GM21737 (cell line): ENCODE measurements at regions not wholly inside any gene's neighbourhood (a gene's known extent, or its start where the extent isn't known, plus 50 kb on each side); places are given as distances from the start of the nearest gene placed in this dataset.

Source experiments
- ATAC-seq: cut with Tn5 transposase; IDR thresholded peaks from one replicate; pipeline ENCODE4 v1.9.1; 2021; ENCODE audit warnings: mild to moderate bottlenecking, moderate library complexity; ENCODE audit not compliant: unreplicated experiment

DNA sequence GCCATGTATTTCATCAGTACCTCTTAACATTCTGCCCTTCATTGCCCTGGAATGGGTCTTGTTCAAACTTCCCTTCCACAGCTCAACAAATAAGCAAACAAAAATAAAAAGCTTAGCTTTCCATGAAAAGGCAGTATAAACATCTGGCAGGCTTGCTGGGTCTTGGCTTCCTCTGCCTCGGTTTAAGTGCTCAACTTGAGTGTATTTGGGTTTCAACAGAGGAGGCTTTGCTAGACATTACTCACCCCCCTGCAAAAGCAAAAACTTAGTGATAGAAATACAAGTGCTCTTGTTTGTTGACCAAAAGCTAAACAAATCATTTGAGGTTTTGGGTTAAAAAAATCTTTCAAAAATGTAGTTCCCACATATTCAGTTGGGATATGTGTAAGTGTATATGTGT is 518.5 kb downstream of the PLPP3 start:
- ATAC-seq: no peak

DNA sequence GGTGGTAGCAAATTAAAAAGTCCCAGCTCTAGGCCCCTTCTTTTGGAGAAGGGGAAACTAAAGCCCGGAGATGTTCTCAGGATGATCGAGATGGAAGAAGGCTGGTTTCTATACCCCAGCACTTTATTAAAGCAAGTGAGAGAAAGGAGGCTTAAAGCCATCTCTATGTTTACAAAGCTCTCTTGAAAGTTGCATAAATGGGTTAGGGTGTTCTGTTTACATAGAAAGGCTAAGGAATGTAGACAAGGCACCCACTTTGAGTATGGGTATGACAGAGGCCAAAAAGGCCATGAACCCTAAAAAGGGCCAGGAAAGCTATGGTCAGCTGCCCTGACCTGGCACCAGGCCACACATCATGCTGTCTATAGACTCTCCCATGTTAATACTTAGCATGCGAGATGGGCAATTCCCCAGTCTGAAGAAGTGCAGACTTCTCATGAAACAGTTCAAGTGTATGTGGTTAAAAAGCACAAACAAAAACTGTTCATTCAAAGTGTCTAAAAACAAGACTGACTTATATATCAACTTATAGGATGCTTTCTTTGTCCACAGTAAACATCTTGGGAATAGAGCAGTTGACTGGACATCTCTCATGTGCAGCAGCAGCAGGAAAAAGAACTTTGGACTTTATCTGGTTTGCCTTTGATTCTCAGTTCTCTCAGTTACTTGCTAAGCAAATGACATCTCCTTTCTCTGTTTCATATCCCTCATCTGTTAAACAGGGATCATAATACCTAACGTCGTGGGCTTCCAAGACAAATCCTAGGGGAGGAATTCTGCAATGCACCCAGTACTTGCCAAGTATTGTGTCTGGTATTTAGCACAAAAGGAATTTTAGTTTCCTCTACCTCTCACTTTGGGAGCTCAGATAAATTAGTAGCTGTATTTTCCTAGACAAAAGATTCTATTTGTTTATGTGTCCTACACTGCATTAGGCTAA is 521.6 kb downstream of the PLPP3 start:
- no peak for ATAC-seq

DNA sequence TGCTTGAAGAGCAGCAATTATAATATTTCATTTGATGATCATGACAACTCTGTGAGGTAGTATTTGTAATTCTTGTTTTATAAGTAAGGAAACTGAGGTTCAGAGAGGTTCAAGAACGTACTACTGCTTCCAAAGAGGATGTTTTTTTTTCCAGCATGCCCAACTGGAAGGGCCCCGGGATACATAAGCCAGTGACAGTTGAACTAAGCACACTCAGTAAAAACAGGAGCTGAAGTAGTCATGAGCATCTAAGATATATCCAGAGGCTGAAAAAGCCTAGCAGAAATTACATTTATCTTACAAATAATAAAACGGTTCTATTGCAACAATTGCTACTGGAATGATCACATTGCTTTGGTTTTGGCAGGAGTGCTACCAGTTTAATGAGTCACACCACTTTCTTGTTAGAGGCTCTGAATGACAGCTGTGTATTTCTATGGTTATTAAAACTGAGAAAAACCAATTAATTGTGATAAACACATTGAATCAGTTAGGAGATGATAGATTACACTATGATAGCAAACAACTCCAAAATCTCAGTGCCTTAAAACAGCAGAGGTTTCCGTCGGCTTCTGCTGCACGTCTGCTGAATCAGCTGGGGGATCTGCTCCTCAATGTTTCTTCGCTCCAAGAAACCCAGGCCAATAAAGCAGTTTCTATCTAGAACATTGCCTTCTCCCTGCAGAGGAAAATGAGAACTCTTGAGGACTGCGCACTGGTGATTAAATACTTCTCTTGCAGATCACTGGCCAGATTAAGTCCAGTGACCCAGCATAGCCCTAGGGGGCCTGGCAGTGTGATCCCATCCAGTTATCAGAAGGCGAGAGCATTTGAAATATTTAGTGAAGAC is 522.7 kb downstream of the PLPP3 start:
- ATAC-seq: no peak

DNA sequence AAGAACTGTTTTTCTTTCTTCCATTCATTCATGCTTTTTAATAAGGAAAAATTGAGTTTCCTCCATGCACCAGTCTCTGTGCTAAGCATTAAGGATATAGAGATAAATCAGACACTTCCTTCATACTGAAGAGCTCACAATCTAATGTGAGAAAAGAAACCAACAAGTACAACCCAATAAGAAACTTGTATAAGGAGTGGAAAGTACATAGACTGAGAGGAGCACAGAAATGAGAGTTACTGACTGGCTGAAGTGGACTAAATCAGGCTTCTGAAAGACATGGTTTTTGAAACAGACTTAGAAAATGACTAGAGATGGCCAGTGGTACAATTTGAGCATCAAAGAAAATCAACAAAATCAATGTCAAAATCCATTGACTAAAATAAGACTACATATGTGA is 524.4 kb downstream of the PLPP3 start:
- ATAC-seq: no peak

DNA sequence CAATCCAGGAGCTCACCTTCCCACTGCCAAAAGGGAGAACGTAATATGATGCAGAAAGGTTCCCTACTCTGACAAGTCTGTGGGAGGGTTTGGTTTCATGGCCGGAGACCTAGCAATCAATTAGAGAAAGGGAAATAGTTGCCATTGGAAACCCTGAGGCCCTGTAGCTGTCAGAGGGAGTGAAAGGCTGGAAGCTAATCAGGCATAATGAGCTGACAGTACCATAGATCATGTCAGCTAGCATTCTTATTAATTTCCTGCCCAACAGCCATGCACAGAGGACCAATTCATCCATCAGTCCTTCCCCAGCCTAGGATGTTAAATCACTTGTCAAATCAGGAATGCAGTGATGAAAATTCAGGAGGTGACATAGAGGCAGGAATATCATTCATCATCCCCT is 527.3 kb downstream of the PLPP3 start:
- no peak for ATAC-seq

DNA sequence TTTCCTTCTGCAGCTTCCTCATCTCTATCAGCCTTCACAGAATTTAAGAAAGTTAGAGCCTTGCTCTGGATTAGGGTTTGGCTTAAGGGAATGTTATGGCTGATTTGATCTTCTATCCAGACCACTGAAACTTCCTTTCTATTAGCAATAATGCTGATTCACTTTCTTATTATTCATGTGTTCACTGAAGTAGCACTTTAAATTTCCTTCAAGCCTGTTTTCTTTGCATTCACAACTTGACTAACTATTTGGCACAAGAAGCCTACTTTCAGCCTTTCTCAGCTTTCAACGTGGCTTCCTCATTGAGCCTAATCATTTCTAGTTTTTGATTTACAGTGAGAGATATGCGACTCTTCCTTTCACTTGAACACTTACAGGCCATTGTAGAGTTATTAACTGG is 528.5 kb downstream of the PLPP3 start:
- no peak for ATAC-seq

DNA sequence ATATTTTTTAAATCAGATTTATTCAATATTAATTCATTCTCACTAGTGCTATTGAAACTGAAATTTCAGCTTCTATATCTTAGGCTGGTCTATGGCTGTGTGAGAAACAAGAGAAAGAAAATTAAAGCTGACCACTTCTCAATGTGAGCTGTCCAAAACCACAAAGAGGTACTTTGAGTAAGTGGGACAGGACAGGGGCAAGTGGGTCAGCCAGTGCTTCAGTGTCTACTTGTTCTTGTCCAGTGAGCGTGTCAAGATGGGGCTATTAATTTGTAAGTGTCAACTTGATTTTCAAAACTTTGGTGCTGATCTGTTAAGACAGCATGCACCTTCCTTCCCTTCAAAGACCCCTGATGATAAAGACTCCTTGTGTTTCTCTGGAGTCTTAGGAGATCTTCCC is 533.9 kb downstream of the PLPP3 start:
- ATAC-seq: no peak

DNA sequence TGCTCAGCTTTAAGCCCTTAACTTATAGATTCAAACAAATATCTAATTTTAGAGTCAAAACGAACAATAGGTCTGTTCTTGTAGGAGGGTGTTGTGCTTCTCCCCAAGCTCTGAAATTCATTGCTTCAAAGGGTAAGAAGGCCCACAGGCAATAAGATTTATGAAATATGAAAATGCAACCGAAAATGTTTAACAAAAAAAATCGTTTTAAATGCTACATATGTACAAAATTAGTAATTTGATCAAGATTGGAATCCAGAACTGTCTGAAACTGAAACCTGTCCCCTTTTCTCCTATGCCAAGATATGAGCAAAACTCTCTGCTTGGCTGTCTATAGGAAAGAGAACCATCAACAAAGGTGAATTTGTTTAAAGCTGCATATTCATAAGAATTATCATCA is 534.3 kb downstream of the PLPP3 start:
- no peak for ATAC-seq

DNA sequence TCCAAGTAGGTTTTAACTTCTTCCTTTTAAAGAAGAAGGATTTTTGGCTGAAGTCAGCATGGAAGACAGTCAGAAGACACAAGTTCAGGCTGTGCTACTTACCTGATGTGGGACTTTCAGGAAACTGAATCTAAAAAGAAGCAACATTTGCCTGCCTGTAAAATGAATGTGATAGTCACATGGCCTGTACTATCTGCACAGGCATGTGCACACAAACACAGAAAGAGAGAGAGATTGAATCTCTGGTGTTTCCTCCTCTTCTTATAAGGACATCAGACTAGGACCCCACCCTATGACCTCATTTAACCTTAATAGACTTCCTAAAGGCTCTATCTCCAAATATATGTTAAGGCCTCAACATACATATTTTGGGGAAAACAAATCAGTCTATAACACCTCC is 542.9 kb downstream of the PLPP3 start:
- ATAC-seq: no peak

DNA sequence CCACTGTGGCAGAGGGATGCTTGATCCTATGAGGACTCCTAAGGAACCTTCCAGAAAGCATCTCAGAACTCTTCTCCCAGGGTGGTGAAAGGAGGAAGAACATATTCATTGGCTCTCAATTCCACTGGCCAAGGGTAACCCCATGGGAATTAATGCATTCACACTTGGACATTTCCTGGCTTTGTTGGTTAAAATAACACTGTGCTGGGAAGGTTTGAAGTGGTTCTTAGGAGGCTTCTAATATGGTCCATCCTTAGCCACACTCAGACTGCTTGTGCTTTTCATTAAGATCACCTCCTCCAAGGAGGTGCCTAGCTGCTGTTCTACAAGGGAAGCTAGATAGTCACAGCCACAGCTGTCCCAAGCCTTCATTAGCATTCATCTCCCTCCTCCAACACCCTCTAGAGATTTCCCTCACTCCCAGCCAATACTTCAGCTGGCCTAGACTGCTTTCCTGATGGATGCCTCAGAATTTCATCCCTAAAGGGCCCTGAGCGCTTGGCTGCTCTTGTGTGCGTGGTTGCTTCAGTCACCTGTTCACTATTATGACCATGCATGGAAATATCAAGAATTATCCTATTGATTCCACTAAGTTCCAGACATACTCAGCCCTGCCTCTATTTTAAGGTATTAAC is 544.4 kb downstream of the PLPP3 start:
- no peak for ATAC-seq

DNA sequence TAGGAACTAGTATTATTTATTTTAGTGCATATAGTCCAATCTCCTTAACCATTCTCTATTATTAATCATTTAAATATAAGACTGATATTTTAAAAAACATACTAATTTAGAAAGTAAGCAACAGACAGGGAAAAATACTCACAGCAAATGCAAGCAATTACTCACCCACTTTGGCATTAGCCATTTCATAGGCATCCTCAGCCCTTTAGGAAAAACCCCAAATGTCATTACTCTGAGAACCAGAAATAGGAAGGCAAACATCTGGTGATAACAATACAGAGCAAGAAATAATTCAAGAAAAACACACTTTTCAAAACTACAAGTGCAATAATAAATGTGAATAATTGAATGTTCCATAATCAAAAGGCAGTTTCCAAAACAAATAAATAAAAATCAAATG is 545.1 kb downstream of the PLPP3 start:
- no peak for ATAC-seq

DNA sequence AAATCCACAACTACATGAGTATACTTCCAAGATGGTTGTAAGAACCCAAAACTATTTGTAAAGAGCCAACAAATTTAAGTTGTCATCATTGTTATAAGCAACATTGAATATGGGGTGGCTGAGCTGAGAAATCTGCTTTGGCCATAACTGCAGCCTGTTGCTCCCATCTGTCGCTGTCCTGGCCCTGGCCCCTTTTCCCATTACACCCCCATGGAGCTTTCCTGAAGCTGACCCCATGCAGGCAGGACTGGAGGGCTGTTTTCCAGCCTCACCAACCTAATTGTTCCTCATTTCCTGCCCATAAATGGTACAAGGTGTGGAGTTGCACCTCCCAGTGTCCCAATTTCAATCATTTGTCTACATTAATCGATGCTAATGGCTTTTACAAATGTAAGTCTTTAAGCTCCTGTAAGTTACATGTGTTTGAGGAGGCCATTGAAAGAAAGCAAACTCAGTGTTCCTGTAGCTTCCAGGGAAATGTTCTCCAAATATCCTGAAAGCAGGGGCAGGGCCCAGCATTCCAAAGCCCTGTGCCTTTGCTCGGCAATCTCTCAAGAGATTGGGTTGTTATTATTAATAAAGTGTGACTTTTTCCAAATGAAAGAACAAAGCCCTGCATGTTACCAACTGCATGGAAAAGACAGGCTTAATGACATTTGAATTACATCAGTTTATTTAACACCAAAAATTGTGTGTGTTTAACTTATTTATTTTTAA is 545.9 kb downstream of the PLPP3 start:
- ATAC-seq: no peak

DNA sequence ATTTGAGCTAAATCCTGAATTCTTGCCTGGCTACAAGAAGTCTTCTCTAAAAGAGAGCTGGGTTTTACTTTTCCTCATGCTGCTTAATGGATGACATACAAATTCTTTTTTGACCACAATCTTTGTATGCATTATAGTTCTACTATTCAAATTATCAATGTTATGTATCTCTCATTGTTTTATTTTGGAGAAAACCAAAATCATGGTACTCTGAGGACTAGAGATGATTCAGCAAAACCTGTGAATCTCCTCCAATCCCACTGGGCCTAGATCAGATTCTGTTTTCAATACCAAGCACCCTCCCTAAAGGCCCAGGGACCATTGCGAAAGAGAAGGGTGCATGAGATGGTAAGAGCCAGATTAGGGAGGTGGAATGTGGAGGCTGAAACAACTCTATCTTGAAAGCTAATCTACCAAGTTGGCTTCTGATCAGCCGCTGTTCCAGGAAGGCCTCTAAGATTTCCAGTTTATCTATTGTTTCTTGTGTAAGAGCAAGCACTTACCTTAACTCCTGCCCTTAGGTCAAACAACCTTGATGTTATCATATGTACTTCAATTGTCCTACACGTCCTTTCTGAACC is 547.2 kb downstream of the PLPP3 start:
- ATAC-seq: no peak

DNA sequence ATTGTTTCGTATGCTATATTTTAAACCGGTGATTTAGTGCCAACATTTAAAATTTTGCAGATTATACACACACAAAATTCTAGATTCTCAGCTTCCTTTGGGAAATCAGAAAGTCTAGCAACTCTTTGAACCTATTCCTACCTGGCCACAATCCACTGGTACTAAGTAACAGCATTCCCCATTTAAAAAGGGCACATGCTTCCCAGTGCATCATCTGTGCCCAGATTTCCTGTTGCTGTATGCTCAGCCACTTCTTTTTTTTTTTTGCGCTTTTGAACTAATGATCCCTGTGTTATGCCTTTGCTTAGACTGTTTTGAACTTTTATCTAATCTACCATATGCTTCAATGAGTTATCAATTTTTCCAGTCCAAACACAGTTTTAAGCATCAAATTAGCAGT is 548.4 kb downstream of the PLPP3 start:
- no peak for ATAC-seq

DNA sequence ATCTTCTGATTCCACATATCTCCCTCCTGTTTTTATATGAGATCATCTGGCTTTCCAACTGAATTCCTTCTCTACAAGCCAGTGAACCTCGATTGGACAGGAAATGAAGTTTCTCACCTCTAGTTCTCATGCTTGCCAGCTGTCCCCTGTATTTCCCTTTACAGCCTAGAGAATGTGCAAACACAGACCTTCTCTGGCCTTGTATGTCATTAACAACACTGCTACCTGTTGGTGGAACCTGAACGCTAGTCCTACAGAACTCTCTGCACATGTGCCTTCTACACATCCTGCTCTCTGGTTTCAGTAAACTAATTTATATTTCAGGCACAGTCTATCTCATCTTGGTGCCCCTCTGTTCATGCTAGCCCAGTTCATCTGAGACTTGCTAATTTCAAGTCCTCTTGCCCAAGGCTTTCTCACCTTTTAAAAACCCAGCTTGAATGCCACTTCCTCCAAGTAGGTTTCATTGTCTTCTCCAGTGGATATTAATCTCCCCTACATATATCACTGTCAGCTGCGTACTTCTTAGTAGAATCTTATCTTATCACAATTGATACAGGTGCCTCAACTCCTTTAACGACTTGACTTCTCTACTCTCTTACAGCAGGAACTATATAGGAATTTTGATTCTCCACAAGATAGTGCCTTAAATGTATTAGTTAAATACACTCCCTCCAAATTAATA is 549.9 kb downstream of the PLPP3 start:
- ATAC-seq: no peak

DNA sequence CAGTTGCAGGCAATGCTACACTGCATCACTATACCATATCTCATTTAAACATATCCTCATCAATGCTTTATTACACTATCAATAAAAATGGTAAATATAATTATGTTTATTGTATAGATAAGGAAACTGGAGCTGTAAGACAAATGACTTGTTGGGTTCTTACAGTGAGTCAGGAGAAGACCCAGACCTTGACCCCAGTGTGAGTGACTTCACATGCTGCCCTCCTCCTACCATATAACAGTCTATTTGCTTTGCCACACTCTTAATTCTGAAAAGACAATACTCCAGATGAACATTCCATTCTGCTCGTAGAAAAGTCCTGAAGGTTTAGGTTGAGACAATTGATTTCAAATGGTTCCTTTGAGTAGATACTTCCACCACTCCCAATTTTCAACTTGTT is 550.5 kb downstream of the PLPP3 start:
- ATAC-seq: no peak

DNA sequence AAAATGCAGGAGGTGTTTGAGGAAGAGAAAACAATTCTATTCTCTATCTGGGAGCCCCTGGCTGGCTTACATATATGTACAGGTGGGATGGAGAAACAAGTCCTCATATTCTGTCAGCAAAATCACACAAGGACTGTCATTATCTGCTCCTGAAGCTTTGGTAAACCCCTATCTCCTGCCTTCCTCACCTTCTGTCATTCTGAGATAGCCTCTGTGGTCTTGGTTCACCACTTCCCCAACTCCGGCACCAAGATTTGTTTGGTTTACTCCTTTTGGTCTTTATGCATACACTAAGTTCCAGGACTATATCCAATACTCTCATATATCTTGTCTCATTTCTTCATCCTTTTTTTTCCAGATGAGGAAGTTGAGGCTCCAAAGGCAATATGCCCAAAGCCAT is 551.1 kb downstream of the PLPP3 start:
- ATAC-seq: no peak

DNA sequence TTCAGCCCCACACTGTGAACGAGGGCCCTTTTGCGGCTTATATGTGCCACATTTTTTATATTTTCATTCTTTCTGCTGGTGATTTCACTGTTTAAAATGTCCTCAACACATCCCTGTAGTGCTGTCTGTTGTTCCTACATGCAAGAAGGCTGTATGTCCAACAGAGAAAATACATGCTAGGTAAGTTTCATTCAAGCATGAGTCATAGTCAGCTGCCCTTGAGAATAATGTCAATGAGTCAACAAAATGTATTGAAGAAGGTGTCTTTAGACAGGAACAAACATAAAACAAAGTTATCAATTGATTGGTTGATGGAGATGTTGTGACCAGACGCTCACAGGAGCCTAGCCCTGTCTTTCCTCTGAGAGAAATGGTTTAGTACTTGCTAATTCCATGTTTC is 553.4 kb downstream of the PLPP3 start:
- no peak for ATAC-seq

DNA sequence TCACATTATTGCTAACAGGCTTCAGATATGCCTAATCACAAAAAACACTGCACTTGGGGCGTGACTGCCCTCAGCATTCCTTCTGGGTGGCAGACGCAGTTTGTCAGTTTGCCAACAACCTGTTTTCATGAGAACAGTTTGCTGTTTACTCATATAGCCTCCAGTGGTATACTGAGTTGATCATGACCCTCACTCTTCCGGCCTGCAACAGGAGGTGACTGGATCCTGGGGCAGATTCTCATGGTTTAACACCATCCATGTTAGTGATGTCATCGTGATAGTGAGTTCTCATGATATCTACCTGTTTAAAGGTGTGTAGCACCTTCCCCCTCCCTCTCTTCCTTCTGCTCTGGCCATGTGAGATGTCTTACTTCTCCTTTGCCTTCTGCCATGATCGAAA is 555.2 kb downstream of the PLPP3 start:
- ATAC-seq: no peak

DNA sequence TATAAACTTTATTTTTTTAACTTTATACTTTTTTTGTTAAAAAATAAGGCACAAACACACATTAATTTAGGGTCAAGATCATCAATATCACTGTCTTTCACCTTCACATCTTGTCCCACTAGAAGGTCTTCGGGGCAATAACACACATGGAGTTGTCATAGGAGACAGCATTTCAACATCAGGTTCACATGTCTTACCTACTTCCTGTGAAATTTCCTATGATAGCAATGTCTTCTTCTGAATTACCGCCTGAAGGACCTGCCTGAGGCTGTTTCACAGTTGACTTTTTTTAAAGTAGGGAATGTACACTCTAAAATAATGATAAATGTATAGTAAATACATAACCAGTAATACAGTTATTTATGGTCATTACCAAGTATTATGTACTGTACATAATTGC is 559.4 kb downstream of the PLPP3 start:
- no peak for ATAC-seq
